Epithelial cell of esophagus (primary cell): ENCODE measurements at regions not wholly inside any gene's neighbourhood (a gene's known extent, or its start where the extent isn't known, plus 50 kb on each side); places are given as distances from the start of the nearest gene placed in this dataset.

Source experiments
- DNase-seq: peaks from one replicate; pipeline ENCODE4 v3.0.0; 2010; ENCODE audit warnings: low read depth
- H3K4me3 ChIP-seq: 2 replicates; pipeline ENCODE4 v1.5.1; 2011; ENCODE audit warnings: mild to moderate bottlenecking, low read length, control low read depth
- CTCF ChIP-seq: IDR thresholded peaks from 2 replicates; pipeline ENCODE4 v1.5.1; 2011; ENCODE audit warnings: low read depth, mild to moderate bottlenecking, low read length, control low read depth, inconsistent platforms; ENCODE audit not compliant: insufficient read depth; ENCODE audit errors: missing control alignments

GRCh38 chr4:22573198-22573597, 57.3 kb upstream of the ADGRA3 start:
- no peak for TF ChIP-seq CTCF
- no peak overlapping the region for H3K4me3 ChIP-seq
- peak; percentile 7 for DNase-seq

GRCh38 chr4:22573641-22574040, 57.8 kb upstream of the ADGRA3 start:
- no peak overlapping the region for H3K4me3 ChIP-seq
- TF ChIP-seq CTCF, result no peak
- no peak for DNase-seq

- no peak overlapping the region for H3K4me3 ChIP-seq
- no peak for TF ChIP-seq CTCF
- no peak for DNase-seq
Measured at GRCh38 chr4:22574424-22574823, 58.6 kb upstream of the ADGRA3 start.

GRCh38 chr4:22574880-22575279, 59.0 kb upstream of the ADGRA3 start:
- TF ChIP-seq CTCF, result no peak
- peak; percentile 37 for DNase-seq
- no peak overlapping the region for H3K4me3 ChIP-seq

GRCh38 chr4:22587253-22587652, 71.4 kb upstream of the ADGRA3 start:
- no peak overlapping the region for H3K4me3 ChIP-seq
- no peak for DNase-seq
- no peak for TF ChIP-seq CTCF

- DNase-seq, result no peak
- H3K4me3 ChIP-seq, result no peak overlapping the region
Measured at GRCh38 chr4:22593933-22594332, 78.1 kb upstream of the ADGRA3 start.

GRCh38 chr4:22595684-22596083, 79.8 kb upstream of the ADGRA3 start:
- DNase-seq, result no peak
- no peak for TF ChIP-seq CTCF
- no peak overlapping the region for H3K4me3 ChIP-seq

More at GRCh38 chr4:22593933-22594332, 78.1 kb upstream of the ADGRA3 start:
- TF ChIP-seq CTCF, result no peak
